ENCODE measurements at regions not wholly inside any gene's neighbourhood (a gene's known extent, or its start where the extent isn't known, plus 50 kb on each side); places are given as distances from the start of the nearest gene placed in this dataset.

- no peak for DNase-seq
Observed at GRCh38 chr5:52419357-52419756, 368.4 kb upstream of the ITGA1 start.

- no peak for DNase-seq
Observed at GRCh38 chr5:52427615-52428014, 360.1 kb upstream of the ITGA1 start.

- no peak for DNase-seq
Observed at GRCh38 chr5:52428977-52429489, 358.7 kb upstream of the ITGA1 start.

DNA sequence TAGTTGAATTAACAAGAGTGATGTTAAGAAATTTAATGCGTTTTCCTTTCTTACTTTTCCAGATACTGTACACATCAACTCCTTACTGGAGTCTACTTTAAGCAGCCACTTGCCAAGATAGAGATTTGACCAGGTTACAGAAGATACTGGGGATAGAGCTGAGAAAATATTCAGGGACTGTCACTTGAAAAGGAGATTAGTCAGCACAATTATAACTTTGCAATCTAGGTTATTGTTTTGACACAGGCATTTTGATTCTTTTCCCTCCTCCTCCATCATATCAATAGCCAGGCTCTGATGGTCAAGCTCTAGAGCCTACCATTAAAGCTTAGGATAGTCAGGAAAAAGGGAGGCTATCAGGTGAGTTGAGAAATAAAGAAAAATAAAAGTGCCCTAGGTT lies 345.9 kb upstream of the ITGA1 start:
- no peak for DNase-seq

DNA sequence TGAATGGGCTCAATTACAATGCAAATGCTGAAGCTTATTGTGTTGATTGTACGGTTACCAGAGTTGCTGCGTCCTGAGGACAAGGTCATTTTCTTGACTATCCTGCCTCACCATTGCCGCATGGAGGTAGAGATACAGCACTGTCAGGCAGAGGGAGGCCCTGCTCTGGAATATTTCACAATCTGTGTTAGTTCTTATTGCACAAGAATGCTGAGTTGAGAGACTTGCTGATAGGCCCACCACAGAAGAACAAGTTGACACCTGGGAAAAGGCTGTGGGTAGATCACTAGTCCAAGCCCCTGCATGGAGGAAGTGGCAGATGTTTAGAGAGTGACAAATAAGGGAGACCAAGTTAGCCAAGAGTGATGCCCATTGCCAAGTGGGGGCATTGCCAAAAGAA lies 344.5 kb upstream of the ITGA1 start:
- DNase-seq = no peak

GRCh38 chr5:52448111-52448510 lies 339.6 kb upstream of the ITGA1 start:
- DNase-seq = no peak

GRCh38 chr5:52449516-52449915 lies 338.2 kb upstream of the ITGA1 start:
- no peak for DNase-seq

- DNase-seq = no peak
Observed at GRCh38 chr5:52452098-52452497, 335.6 kb upstream of the ITGA1 start.

- DNase-seq = no peak
Observed at GRCh38 chr5:52453176-52453575, 334.5 kb upstream of the ITGA1 start.

- DNase-seq = no peak
Observed at GRCh38 chr5:52455920-52456319, 331.8 kb upstream of the ITGA1 start.

DNA sequence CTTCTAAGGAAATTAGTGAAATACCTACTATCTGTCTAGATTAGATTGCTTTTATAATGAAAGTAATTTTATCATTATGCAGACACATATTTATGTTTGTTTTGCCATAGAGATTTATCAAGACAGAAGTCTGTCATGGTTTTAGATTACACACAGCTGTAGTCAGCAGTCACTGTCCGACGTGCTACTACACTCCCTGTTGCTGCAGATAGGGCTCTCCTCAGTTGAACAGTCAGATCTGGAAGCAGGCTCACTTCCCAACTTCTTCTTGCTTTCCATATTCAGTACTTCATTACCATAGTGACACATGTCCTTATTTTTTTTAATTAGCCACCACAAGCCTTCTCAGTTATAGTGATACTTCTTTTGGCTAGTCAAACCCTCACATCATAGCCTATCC lies 329.9 kb upstream of the ITGA1 start:
- DNase-seq = no peak

DNA sequence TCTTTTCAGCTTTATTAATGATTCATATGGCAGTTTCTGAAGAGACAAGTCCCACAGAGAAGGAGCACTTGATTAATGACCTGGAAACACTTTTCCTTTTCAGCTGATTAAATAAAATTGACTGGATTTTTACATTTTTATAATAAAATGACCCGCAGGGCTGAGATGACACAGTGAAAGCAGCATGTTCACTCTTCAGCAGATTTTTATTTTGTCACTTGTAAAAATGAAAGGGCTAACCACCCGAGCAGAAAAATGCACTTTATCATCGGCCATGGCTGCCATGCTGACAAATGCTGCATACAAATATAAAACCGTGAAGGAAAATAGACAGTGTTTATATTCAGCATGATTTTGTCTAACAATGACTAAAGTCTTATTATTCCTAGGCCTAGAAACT lies 321.6 kb upstream of the ITGA1 start:
- DNase-seq = no peak

- DNase-seq = no peak
Observed at GRCh38 chr5:52466749-52467520, 320.8 kb upstream of the ITGA1 start.

- DNase-seq = no peak
Observed at GRCh38 chr5:52468976-52469375, 318.7 kb upstream of the ITGA1 start.

GRCh38 chr5:52469420-52469819 lies 318.3 kb upstream of the ITGA1 start:
- no peak for DNase-seq

- no peak for DNase-seq
Observed at GRCh38 chr5:52469835-52470234, 317.9 kb upstream of the ITGA1 start.

DNA sequence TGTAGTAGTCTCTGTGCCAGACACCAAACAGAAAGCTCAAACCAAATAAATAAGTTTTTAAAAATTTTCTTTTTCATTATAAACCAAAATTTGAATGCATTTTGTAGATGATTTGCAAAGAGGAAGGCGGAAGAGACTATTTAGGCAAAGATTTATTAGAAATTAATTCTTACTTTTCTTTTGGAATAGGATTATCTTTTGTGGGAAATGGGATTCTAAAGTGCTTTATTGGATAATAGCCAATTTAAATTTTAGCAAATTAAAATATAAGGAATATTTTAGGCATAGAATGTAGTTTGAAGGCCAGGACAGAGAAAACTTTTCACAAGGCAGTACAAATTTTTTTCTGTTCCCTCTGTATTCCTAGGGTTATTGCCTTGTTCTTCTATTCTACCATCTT lies 311.4 kb upstream of the ITGA1 start:
- DNase-seq = no peak

- DNase-seq = no peak
Observed at GRCh38 chr5:52481201-52481600, 306.5 kb upstream of the ITGA1 start.

DNA sequence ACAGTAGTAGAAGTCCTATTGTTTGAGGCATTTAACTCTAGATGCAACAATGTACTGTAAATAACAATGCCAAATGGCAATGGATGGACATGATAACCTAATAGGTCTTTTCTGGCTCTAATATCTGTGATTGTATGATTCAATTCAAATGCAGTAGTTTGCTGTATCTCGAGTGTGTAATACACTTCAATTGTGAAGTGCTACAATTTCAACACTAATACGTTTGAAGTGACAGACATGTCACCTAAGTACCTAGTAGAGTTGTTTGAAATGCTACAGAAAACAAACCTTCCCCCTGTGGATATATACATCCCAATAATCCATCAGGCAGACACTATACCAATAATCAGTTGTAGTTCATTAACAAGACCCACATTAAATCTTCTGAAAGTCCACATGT lies 305.9 kb upstream of the ITGA1 start:
- no peak for DNase-seq

DNA sequence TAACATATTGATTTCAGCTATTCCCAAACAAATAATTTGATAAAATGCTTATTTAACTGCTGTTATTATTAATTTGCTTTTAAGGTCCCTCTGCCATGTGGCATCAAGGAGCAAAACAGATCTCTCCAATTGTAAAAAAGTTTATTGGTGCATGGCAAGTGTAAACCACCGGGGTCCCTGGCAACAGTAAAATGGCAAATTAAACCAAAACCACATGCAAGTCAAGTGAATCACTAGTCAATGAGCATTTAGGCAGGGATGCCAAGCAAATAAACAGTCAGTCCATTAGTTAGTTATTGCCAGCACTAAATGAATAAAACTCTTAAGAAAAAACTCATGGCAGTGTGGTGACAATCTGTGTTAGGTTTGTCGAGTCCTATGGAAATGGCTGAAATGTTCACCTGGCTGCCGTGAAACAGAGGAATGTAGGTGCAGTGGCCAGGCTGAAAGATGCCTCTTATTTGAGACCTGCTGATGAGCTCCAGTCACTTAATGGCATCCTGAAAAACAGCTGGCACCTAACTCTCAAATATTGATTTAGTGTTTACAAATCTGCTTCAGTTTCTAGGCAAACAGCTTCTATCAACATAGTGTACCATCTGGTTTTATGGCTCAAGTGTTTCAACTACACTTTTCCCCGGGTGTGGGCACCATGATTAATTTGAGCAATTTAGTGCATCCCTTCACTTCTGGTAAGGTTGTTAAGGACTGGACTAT lies 296.5 kb upstream of the ITGA1 start:
- DNase-seq = peak; percentile 85

- peak; percentile 5 for DNase-seq
Observed at GRCh38 chr5:52491818-52492217, 295.9 kb upstream of the ITGA1 start.

GRCh38 chr5:52497133-52497693 lies 290.5 kb upstream of the ITGA1 start:
- no peak for DNase-seq

DNA sequence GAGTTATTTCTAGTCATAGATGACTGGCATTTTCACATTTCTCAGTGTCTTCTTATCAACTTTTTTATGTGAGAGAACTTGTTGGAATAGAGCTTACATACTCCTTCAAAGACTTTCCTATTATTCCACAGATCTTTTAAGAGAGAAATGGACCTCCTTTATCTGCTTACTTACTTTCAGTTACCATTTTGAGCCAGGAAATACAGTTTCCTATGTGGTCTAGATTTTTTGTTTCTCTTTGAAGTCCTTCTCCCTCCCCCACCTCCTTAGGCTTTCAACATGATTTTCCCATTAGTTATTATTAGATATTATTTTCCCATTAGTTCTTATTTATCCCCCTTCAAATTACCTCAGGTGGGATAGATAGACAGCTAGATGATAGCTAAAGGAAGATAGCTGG lies 289.1 kb upstream of the ITGA1 start:
- DNase-seq = no peak

DNA sequence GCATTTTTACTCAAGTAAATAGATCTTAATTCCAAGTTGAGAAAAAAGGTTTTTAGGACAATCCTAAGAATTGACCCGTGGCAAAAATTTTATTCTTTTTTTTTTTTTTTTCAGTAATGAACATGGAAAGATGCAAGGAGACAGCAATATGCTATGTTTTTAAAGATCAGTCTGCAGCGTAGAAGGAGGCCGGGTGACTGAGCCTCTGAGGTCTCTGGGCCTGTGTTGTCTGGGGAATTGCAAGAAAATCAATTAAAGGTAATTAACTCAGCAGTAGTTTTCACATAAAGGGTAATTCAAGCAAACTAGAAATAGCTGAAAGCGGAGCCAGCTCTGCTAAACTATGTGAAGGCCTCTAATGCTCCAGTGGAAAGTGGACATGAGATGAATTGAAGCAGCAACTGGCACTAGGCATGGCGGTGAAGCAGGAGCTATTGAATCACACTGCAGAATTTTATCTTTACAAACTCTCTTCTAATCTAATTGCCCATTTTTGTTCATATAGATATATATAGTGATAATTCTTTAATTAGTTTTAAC lies 285.2 kb upstream of the ITGA1 start:
- no peak for DNase-seq
